SK-N-SH (cell line): ENCODE measurements at regions not wholly inside any gene's neighbourhood (a gene's known extent, or its start where the extent isn't known, plus 50 kb on each side); places are given as distances from the start of the nearest gene placed in this dataset.

ENCODE experiments used
- CTCF ChIA-PET: fragments of 300-600, 350-600 bp; formaldehyde crosslinking; extraction: SDS; loops from one replicate; lab custom pipeline; 2021; lab: Yijun Ruan, JAX
- POLR2A ChIA-PET: fragments of 350-600 bp; sonication (Branson Sonifier 250); formaldehyde crosslinking; extraction: SDS; loops from one replicate; lab custom pipeline; 2020; ENCODE audit warnings: antibody characterized with exemption, inconsistent platforms; lab: Yijun Ruan, JAX
- DNase-seq: peaks from one replicate; pipeline ENCODE4 v3.0.0; 2012
- H2AFZ ChIP-seq: fragments of 200-600 bp; sonication (generic); 2 replicates; pipeline ENCODE4 v1.8.1; 2016; ENCODE audit warnings: antibody characterized with exemption, mild to moderate bottlenecking, low read depth
- H3F3A ChIP-seq: fragments of 200-600 bp; sonication (generic); replicated peaks from 2 replicates; pipeline ENCODE3; 2016; ENCODE audit warnings: antibody characterized with exemption, mild to moderate bottlenecking; ENCODE audit not compliant: insufficient read depth
- H3K27ac ChIP-seq, 2 experiments: fragments of 200-500 bp in 1 of 2; fragments of 200-600 bp in 1 of 2; sonication (Bioruptor generic) in 1 of 2; sonication (generic), shearing (Covaris generic) in 1 of 2; 2 replicates each; pipeline versions ENCODE4 v1.5.1 to v1.6.1; 2014 to 2016; ENCODE audit warnings: low read depth in 2 of 2, inconsistent platforms in 1 of 2, low read length in 1 of 2, mild to moderate bottlenecking in 1 of 2, mixed read lengths in 1 of 2
- H3K27me3 ChIP-seq: fragments of 200-600 bp; sonication (generic), shearing (Covaris generic); 2 replicates; pipeline ENCODE4 v1.6.1; 2016; ENCODE audit warnings: mixed run types; ENCODE audit not compliant: insufficient read depth
- H3K36me3 ChIP-seq, 2 experiments: fragments of 200-500 bp in 1 of 2; fragments of 200-600 bp in 1 of 2; sonication (Bioruptor generic) in 1 of 2; sonication (generic) in 1 of 2; replicated peaks in 1 of 2; 2 replicates each; pipeline versions ENCODE3 to v1.5.1; 2014 to 2016; ENCODE audit warnings: low read length in 1 of 2, mild to moderate bottlenecking in 1 of 2; ENCODE audit not compliant: insufficient read depth in 2 of 2, control insufficient read depth in 1 of 2
- H3K4me1 ChIP-seq, 2 experiments: fragments of 200-500 bp in 1 of 2; fragments of 200-600 bp in 1 of 2; sonication (Bioruptor generic) in 1 of 2; sonication (generic), shearing (Covaris generic) in 1 of 2; 2 replicates each; pipeline versions ENCODE4 v1.5.1 to v1.6.1; 2014 to 2016; ENCODE audit warnings: low read depth in 1 of 2, low read length in 1 of 2, mixed run types in 1 of 2; ENCODE audit not compliant: insufficient read depth in 2 of 2, control insufficient read depth in 1 of 2
- H3K4me2 ChIP-seq: fragments of 200-600 bp; sonication (generic), shearing (Covaris generic); 2 replicates; pipeline ENCODE4 v1.6.1; 2017; ENCODE audit warnings: mixed run types
- H3K4me3 ChIP-seq, 2 experiments: fragments of 200-500 bp in 1 of 2; fragments of 200-600 bp in 1 of 2; sonication (Bioruptor generic) in 1 of 2; sonication (generic), shearing (Covaris generic) in 1 of 2; 2 replicates each; pipeline versions ENCODE4 v1.5.1 to v1.8.1; 2014 to 2016; ENCODE audit warnings: low read depth in 2 of 2, inconsistent platforms in 1 of 2, low read length in 1 of 2, mild to moderate bottlenecking in 1 of 2, mixed read lengths in 1 of 2, moderate library complexity in 1 of 2
- H3K79me2 ChIP-seq: fragments of 200-600 bp; sonication (generic); 2 replicates; pipeline ENCODE4 v1.8.1; 2017; ENCODE audit warnings: mild to moderate bottlenecking; ENCODE audit not compliant: insufficient read depth
- H3K9ac ChIP-seq: fragments of 200-600 bp; sonication (generic); 2 replicates; pipeline ENCODE4 v1.6.1; 2017; ENCODE audit warnings: mixed run types
- H3K9me2 ChIP-seq: fragments of 200-600 bp; sonication (generic); 2 replicates; pipeline ENCODE4 v1.6.1; 2017; ENCODE audit warnings: mixed run types
- H3K9me3 ChIP-seq: fragments of 200-600 bp; sonication (generic); 2 replicates; pipeline ENCODE4 v1.6.1; 2017; ENCODE audit warnings: mixed run types, mild to moderate bottlenecking, moderate library complexity
- H4K20me1 ChIP-seq: fragments of 200-600 bp; sonication (generic); 2 replicates; pipeline ENCODE4 v1.6.1; 2017; ENCODE audit warnings: mild to moderate bottlenecking, mixed run types; ENCODE audit not compliant: insufficient read depth
- EP300 ChIP-seq, 2 experiments: IDR thresholded peaks; 2 replicates each; pipeline versions ENCODE4 v1.4.0 to v1.6.1; 2012; ENCODE audit warnings: borderline replicate concordance in 1 of 2, low read depth in 1 of 2, low read length in 1 of 2
- EZH2phosphoT487 ChIP-seq: fragments of 200-600 bp; sonication (generic); IDR thresholded peaks from 2 replicates; pipeline ENCODE4 v1.6.1; 2017; ENCODE audit warnings: low read depth, mixed run types, mild to moderate bottlenecking, antibody characterized with exemption, moderate library complexity, borderline replicate concordance
- FOSL2 ChIP-seq: IDR thresholded peaks from 2 replicates; pipeline ENCODE4 v1.4.0; 2012; ENCODE audit warnings: low read depth, mild to moderate bottlenecking, moderate library complexity, borderline replicate concordance
- FOXJ3 ChIP-seq: sonication (generic); formaldehyde crosslinking; IDR thresholded peaks from 2 replicates; pipeline ENCODE4 v1.5.1; 2020; ENCODE audit warnings: mild to moderate bottlenecking, missing genetic modification reagents
- FOXM1 ChIP-seq: IDR thresholded peaks from 2 replicates; pipeline ENCODE4 v1.4.0; 2012; ENCODE audit warnings: low read depth, mild to moderate bottlenecking
- GABPA ChIP-seq: IDR thresholded peaks from 2 replicates; pipeline ENCODE4 v1.4.0; 2012; ENCODE audit warnings: low read depth, mild to moderate bottlenecking
- GATA2 ChIP-seq: sonication (generic); formaldehyde crosslinking; IDR thresholded peaks from 2 replicates; pipeline ENCODE4 v1.5.0; 2020; ENCODE audit warnings: mild to moderate bottlenecking, missing genetic modification reagents
- IRF3 ChIP-seq: fragments of 150-350 bp; IDR thresholded peaks from 2 replicates; pipeline ENCODE4 v1.6.1; 2016; ENCODE audit warnings: mild to moderate bottlenecking, low read depth, low read length
- JUND ChIP-seq: IDR thresholded peaks from 2 replicates; pipeline ENCODE4 v1.4.0; 2012
- MAX ChIP-seq: IDR thresholded peaks from 2 replicates; pipeline ENCODE4 v1.4.0; 2012; ENCODE audit warnings: low read depth
- MXI1 ChIP-seq: IDR thresholded peaks from 2 replicates; pipeline ENCODE4 v1.6.1; 2012; ENCODE audit warnings: mild to moderate bottlenecking, low read depth, low read length, improper control_type of control experiment
- NFIC ChIP-seq: IDR thresholded peaks from 2 replicates; pipeline ENCODE4 v1.4.0; 2012; ENCODE audit warnings: borderline replicate concordance
- PBX3 ChIP-seq: IDR thresholded peaks from 2 replicates; pipeline ENCODE4; 2012
- POLR2AphosphoS5 ChIP-seq: IDR thresholded peaks from 2 replicates; pipeline ENCODE4 v1.6.1; 2012; ENCODE audit warnings: low read depth, low read length
- RAD21 ChIP-seq: IDR thresholded peaks from 2 replicates; pipeline ENCODE4 v1.6.1; 2012; ENCODE audit warnings: mild to moderate bottlenecking, low read length
- RFX5 ChIP-seq: IDR thresholded peaks from 2 replicates; pipeline ENCODE4 v1.6.1; 2012; ENCODE audit warnings: mild to moderate bottlenecking, improper control_type of control experiment, low read length
- SIN3A ChIP-seq: IDR thresholded peaks from 2 replicates; pipeline ENCODE4 v1.6.1; 2012; ENCODE audit warnings: low read depth, mild to moderate bottlenecking, low read length, moderate library complexity, borderline replicate concordance
- TAF1 ChIP-seq: IDR thresholded peaks from 2 replicates; pipeline ENCODE4 v1.6.1; 2012; ENCODE audit warnings: low read depth, mild to moderate bottlenecking, low read length, moderate library complexity, borderline replicate concordance
- TEAD4 ChIP-seq: IDR thresholded peaks from 2 replicates; pipeline ENCODE4 v1.4.0; 2012; ENCODE audit warnings: mild to moderate bottlenecking, borderline replicate concordance; ENCODE audit not compliant: insufficient read depth
- YY1 ChIP-seq: IDR thresholded peaks from 2 replicates; pipeline ENCODE4 v1.4.0; 2012; ENCODE audit warnings: low read depth, mild to moderate bottlenecking
- WGBS: methylation state at CpG from one replicate; pipeline ENCODE4 v1.1.6; 2017; ENCODE audit warnings: low lambda C conversion rate; 5-methylcytosine and 5-hydroxymethylcytosine counted together

GRCh38 chr4:125975861-125976397 lies 661.2 kb downstream of the FAT4 start (continued):
- TF ChIP-seq YY1 (no peak), GATA2 (CRISPR knock-in tag) (no peak), SIN3A (no peak), FOXM1 (no peak), MAX (no peak), EP300 (IDR thresholded peaks at IDR 0.05; ENCODE audit: borderline replicate concordance in 1 of 2, low read depth in 1 of 2, low read length in 1 of 2) (no peak), FOSL2 (no peak), PBX3 (no peak), JUND (no peak)
- TF ChIP-seq, all 33 proteins: peak for 0

GRCh38 chr4:125979950-125980349 lies 665.2 kb downstream of the FAT4 start:
- TF ChIP-seq POLR2AphosphoS5, result no peak
- TF ChIP-seq RFX5, result no peak
- TF ChIP-seq IRF3, result no peak
- no peak for TF ChIP-seq JUND
- no peak for TF ChIP-seq FOSL2
- TF ChIP-seq MAX, result no peak
- no peak for TF ChIP-seq RAD21
- TF ChIP-seq FOXM1, result no peak
- no peak for TF ChIP-seq NFIC
- no peak for TF ChIP-seq TAF1
- no peak for TF ChIP-seq MXI1
- no peak for TF ChIP-seq GABPA
- TF ChIP-seq TEAD4, result no peak
- no peak for TF ChIP-seq YY1
- TF ChIP-seq SIN3A, result no peak
- no peak for TF ChIP-seq EZH2phosphoT487
- no peak for TF ChIP-seq FOXJ3 (CRISPR knock-in tag)

More at GRCh38 chr4:125979950-125980349, 665.2 kb downstream of the FAT4 start:
- Histone ChIP-seq H3K9ac (no peak overlapping the region), H3K4me2 (no peak overlapping the region), H3F3A (no peaks in the 10 kb centered on the region), H3K9me3 (no peaks in the 10 kb centered on the region), H3K27me3 (no peaks in the 10 kb centered on the region), H3K9me2 (no peaks in the 10 kb centered on the region), H3K79me2 (no peaks in the 10 kb centered on the region), H3K27ac (no peak overlapping the region), H4K20me1 (no peaks in the 10 kb centered on the region), H2AFZ (no peak overlapping the region), H3K4me3 (no peak overlapping the region), H3K4me1 (no peaks in the 10 kb centered on the region), H3K36me3 (no peaks in the 10 kb centered on the region)
- 90% methylated on average over 6 of the region's 6 CpGs for WGBS
- ChIA-PET CTCF (no interaction called here), POLR2A (no interaction called here)
- no peak for DNase-seq
